HG03039 (cell line): ENCODE measurements at regions not wholly inside any gene's neighbourhood (a gene's known extent, or its start where the extent isn't known, plus 50 kb on each side); places are given as distances from the start of the nearest gene placed in this dataset.
"Not testable (repeated sequence)": the region's sequence is repeated elsewhere in the genome, so short reads cannot be mapped to it uniquely, and the experiment has no call there.

Source experiments
- ATAC-seq: cut with Tn5 transposase; IDR thresholded peaks from one replicate; pipeline ENCODE4 v1.9.1; 2021; ENCODE audit warnings: mild to moderate bottlenecking, moderate library complexity; ENCODE audit not compliant: unreplicated experiment

DNA sequence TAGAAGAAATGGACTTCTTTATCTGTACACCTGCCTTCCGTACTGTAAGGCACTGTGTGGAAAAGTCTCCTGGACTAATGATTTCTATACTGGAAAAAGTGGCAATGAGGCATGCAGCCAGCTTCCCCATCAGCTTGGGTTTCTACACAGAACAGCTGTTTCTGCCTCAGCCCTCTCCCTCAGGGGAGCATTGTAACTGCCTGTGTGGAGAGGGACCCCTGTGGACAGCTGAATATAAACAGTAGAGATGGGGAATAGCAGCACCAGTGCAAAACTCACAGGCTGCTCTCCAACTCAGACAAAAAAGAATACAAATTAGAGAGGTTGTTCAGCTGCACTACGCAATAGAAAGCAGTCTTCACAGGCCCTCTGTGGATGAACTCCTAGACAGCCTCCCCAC, 451.3 kb upstream of the MBL2 start:
- no peak for ATAC-seq

DNA sequence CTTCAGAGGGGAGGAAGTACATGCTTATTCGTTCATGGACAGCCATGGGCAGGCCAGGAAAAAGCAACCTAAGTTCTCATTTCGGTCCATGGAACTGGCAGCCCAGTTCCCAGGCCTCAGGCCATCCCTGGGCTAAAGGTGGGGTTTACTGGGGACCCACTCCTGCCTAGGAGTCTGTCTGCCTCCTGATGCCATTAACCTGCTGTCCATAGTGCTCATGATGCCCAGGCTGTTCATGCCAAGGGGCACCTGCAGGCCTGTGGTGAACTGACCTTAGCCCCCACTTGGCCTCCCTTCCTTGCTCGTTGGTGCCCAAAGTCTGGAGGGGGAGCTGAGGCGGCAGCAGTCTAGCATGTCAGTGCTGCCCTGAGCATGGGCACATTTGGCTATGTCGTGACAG, 450.2 kb upstream of the MBL2 start:
- ATAC-seq, result no peak

DNA sequence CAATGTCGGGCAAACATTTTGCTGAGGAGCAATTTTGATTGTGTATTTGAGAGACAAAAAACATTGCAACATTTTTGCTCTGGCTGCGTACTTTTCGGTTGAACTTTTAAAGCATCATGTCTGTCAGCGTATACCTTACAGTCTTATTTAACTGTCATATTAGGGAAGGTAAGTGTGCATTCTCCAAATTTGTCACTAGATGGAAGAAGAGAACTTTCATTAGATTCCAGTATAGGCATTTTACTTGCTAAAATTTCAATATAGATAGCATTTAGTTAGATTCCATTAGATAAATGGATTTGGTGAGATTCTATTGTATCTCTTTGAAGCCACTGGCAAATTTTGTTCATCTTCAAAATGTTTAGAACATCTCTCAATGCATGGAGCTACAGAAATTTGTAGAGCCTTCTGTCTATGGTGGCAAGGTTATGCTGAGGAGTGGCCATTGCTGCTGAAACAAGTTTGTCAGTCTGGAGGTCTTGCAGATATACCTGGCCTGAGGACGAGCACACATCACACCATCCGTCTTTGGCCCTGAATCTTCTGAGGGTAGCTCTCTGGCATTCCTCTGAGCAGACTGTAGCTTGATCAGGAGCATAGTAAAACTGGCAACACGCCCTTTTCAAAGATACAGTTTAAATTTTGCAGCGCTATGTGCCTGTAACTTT, 437.5 kb upstream of the MBL2 start:
- no peak for ATAC-seq

DNA sequence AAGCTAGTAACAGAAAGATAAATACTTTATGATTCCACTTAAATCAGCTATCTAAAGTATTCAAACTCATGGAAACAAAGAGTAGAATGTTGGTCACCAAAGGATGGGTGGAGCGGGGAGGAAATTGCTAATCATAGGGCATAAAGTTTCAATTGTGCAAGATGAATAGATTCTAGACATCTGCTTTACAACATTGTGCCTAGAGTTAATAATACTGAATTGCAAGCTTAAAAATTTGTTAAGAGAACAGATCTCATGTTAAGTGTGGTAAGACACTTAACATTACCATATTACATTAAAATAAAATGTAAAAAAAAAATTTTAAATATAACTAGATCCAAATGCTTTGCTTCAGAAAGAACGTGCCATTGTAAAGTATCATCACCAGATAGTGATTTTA, 411.1 kb upstream of the MBL2 start:
- ATAC-seq, result no peak

DNA sequence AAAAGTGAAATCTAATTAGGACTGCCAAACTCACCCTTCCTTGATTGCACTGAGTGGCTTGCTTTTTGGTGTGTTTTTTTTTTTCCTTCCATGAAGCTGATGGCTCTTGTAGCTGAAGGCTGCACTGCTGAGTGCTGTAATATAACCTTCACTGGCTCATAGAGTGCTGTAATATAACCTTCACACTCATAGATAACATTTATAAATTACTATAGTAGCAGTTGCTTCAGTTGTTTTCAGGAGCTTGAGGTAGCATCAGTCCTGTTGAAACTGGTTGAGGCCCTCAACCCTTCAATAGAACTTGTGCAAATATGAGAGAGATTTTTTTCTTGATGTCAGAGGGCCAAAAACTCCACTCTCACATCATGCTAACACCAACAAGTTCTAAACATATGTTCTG, 404.9 kb upstream of the MBL2 start:
- no peak for ATAC-seq

DNA sequence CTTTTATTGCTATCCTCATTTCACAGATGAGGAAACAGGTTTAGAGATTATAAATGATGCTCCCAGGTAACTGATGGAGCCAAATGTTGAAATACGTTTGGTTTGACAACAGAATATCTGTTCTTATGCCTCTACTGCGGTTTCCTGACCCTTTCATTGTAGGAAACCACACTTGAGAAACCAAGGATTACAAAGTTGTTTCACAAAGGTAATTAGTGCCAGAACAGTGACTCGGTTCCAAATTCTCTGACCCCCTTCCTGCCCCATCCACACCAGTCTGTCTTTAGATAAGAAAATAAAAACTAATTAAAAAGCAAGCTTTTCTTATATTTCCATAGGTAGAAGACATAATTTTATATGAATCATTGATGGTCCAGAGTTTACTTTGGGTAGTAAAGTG, 393.7 kb upstream of the MBL2 start:
- no peak for ATAC-seq

DNA sequence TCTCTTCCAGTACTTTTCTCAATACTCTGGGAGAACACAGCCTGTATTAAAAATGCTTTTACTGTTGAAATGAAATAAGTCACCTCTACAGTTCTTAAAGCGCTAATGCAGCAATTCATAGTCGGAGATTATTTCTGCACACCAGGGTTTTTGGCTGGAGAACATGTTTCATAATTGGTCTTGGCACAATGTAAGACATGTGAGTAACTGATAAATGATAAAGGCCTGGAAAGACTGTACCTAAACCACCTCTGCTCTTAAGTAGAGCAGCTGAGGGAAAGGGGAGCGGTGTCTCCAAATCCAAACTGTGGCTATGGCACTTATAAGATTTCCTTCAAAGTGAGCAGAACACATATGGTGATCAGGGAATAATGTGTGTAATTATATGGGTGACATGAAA, 390.3 kb upstream of the MBL2 start:
- ATAC-seq, result no peak

DNA sequence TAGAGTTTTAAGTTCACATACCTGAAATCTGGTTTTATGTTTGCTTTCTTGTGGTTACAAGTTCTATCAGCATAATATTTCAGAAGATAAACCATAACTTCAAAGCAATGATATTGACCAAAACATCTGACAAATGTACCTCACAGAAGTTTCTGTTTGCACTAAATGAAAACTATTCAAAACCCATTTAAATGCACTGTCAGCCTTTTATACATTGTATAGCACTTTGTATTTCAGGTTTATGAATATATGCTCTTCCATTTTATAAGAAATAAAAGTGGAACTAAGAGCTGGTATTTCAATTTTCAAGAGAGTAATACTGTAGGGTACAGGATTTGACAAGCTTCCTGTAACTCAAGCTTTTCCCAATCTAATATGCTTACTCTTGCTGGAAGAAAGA, 388.6 kb upstream of the MBL2 start:
- ATAC-seq, result no peak

DNA sequence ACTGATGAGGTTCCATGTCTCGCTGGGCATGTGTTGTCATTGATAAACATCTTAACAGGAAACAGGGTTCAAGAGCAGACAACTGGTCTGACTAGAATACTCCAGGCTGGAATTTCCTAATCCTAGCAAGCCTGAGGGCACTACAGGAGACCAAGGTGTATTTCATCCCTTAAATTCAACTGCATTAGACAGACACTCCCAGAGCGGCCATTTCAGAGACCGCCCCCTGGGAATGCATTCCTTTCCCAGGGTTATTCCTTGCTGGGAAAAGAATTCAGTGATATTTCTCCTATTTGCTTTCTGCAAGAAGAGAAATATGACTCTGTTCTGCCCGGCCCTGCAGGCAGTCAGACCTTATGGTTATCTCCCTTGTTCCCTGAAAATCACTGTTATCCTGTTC, 383.1 kb upstream of the MBL2 start:
- not testable (repeated sequence) for ATAC-seq

DNA sequence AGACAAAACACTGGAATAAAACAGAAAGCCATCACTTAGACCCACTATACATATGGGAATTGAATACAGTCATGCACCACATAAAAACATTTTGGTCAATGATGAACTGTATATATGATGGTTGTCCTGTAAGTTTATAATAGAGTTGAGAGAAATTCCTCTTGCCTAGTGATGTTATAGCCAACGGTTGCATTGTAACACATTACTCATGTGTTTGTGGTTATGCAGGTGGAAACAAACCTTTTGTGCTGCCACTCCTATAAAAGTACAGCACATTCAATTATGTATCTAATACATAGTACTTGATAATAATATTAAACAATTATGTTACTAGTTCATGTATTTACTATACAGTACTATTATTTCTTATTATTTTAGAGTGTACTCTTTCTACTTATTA, 381.2 kb upstream of the MBL2 start:
- ATAC-seq, result no peak

DNA sequence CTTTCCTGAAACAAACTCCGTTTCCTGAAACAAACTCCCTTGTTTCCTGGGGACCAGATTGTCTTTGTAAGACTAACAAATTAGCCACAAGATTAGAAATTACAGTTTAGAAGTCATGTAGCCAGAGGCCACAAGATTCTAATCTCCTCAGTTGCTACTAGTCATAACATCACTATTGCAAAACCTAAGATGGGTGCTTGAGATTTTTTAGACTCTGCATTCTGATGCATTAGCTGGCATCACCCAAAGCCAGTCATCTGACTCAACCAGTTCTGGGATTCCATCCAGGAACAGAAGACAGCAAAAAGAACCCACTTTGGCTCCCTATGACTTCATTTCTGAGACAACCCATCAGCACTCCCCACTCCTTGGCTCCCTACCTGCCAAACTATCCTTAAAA, 367.9 kb upstream of the MBL2 start:
- ATAC-seq, result no peak

DNA sequence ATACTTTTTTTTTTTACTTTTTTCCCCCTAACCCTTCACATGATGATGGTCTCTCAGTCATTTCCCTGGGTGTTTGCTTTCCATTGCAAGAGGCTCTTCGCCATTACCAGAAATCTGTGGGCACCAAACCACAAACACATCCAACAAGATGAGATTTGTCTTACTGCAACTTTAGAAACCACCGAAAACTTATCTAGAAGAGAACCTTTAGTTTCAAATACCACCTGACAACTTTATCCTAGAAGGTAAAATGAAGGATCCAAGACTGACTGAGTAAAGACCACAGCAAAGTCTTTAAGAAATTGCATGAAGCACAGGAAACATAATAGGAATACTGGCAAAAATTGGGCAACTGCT, 363.3 kb upstream of the MBL2 start:
- ATAC-seq, result no peak

DNA sequence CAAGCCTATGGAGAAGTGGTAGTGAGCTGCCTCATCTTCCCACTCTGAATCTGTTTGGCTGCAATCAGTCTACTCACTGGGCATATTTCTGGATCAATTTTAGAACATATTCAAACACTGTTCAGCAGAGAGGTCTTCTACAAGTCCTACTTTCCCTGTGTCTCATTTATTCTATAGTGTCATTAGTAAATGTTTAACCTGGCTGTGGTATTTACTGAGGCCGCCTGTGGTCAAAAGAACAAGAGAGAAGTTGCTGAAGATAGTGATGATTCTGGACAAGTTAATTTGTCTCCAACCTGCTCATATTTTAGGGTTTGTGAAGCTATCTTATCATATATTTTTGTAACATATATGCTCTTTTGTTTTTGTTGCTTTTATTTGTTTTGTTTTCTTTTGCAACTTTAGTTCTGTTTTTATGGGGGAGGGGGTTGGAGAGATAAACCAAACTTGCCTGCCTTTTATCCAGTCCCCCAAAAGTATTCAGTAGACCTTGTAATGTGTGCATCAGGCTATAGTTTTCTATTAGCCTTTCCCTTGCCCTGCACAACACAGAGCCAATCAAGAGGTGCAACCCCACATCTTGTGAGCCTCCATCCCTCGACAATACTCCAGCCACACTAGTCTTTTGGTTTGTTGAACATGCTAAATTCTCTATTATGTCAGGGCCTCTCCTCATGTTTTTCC, 362.8 kb upstream of the MBL2 start:
- ATAC-seq, result no peak

DNA sequence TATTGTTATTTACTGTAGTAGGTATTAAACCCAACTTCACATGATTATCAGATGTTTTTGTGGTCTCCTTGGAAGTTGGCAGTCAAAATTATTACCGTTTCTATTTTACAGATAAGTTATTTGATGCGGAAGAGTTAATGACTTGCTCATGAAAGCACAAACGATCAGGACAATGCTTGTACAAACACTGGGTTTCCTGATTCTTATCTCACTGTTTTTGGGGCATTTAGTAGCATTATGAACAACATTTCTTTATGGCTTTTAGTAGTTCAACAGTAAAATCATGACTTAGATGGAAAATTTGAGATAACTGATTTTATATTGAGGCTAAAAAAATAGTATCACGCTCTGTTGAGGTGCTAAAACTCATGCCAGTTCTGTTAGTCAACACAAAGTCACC, 361.5 kb upstream of the MBL2 start:
- ATAC-seq, result no peak

DNA sequence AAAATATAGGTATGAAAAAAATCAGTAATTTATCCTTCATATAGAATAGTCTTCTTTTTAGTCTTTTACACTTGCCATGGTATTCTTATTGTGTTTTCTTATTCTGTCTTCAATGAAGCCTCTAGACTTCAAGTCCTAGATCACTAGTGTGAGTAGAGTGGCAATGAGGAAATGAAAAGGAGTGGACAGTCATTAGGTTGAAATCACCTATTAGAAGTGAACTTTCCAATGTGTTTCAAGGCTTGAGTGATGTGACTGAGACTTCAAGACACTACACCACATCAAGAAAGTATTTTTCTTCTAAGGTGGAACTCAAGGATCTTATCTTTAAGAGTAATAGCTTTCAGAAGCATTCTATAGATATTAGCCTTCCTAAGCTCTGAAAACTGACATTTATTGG, 357.8 kb upstream of the MBL2 start:
- no peak for ATAC-seq

DNA sequence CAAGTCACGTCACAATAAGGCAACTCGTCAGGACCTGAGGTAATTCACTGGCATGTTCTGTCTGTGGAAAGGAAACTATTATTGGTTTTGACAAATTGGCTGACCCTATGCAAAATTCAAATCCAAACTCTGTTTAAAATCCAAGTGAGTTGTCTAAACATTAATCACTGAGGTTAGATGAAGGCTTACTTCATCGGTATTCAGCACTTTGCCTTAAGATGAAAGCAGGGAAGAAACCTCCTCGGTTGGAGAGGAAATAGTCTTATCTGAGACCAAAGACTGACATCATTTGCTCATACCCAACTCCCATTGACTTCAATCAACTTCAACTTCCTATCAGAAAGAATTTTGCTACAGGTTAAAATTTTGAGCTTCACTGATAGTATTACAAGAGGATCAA, 355.1 kb upstream of the MBL2 start:
- ATAC-seq, result no peak

DNA sequence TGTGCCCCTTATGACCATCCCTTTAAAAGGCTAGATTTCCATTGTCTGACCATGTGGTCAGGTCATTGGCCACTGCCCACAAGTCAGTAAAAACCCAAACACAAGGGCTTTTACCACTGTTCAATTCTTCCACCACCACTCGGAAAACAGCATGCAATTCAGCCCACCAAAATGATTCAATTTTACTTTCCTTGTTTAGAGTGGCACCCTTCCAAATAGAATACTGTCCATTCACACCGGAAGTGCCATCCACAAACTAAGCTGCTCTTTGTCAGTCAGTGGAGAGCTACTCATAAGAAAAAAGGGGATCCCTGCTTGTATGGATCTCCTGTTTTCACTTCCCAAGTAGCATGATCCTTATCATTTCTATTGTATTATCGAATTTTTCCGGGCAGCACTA, 350.7 kb upstream of the MBL2 start:
- no peak for ATAC-seq

DNA sequence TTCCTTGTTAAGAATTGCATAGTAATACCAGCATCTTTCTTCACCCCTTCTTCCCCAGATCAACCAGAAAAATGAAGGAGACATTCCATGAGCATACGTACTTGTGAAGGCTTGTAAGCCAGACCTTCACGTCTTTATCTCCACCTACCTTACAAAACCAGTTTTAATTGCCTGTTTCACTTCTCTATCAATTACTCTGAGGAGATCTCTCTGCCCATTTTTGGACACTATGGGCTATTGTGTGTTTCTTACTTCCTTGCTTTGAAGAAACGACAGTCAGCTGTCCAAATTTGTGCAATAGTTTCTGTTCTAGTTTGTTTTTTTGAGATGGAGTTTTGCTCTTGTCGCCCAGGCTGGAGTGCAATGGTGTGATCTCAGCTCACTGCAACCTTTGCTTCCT, 349.7 kb upstream of the MBL2 start:
- no peak for ATAC-seq

DNA sequence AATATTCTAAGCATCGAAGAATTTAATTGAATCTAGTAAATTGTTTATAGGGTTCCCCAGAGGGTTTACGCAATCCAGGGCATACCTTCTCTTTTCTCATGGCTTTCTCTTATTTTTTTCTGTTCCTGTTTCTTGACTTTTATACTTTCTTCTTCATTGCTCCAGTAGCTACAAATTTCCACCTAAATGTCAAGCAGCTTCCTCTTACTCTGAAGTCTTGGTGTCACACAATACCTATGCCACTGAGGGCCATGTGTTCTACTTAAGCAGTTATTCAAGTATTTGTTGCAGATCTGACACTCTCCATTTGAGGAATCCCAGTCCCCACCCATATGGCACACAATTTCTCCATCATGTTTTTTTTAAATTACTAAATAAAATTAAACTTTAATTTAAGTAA, 343.1 kb upstream of the MBL2 start:
- ATAC-seq, result no peak

DNA sequence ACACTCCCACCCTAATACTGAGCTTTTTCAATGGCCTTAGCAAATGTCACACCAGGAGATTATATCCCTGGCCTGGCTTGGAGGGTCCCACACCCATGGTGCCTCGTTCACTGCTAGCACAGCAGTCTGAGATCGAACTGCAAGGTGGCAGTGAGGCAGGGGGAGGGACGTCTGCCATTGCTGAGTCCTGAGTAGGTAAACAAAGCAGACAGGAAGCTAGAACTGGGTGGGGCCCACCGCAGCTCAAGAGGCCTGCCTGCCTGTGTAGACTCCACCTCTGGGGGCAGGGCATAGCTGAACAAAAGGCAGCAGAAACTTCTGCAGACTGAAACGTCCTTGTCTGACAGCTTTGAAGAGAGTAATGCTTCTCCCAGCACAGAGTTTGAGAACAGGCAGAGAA, 338.9 kb upstream of the MBL2 start:
- ATAC-seq, result no peak

DNA sequence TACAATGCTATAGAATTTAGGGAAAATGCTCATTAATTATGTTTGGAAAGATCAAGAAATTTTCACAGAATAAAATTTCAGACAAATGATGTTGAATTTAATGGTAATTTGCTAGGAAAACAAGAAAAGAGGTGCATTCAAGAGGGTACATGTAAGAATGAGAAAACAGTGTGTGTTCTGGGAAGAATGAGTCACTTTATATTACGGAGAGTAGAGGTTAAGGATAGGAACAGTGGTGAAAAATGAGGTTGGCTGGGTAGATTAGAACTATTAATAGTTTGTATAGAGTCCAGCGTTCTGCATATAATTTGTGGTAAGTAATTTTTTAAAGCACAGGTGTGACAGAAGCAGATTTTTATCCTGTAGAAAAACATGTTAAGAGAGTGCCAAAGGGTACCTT, 336.7 kb upstream of the MBL2 start:
- ATAC-seq, result no peak

DNA sequence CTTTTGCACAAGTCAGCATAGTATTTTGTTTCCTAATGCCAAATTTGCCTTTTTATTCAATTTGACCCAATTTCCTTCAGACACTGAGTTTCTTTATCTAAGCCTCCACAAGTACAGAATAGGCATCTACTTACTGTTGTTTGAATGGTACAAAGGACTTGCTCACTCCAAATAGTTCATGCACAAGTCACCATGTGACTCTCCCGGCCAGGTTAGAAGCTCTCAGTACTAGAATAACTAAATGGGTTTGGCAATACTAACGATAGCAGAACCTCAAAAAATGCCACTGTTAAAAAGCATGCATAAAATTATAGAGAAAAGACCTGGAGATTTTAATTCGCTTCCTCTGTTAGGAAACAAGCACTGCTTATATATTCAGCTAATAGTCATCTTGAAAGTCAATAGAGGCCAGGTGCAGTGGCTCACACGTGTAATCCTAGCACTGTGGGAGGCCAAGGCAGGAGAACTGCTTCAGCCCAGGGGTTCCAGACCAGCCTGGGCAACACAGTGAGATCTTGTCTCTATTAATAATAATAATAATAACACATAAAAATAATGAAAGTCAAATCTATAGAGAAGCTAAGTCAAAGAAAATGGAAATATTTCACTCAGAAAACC, 335.8 kb upstream of the MBL2 start:
- ATAC-seq, result no peak

DNA sequence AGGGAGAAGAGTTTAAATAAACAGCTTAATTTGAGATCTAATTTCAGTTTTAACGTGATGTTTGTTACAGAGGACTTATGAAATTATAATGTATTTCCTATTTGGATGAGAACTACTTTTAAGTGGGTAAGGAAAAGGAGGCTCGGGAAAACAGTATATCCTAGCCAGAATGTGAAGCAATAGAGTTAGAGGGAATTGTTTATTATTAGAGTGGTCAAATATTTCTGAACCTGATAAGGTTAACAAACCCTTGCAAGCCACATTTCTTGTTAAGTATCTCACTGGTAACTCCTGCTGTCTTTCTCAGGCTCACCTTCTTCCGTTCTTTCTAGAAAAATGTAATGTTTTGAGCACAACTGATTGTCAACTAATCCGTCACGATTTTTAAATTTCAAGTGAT, 335.1 kb upstream of the MBL2 start:
- no peak for ATAC-seq
